ENCODE measurements at regions not wholly inside any gene's neighbourhood (a gene's known extent, or its start where the extent isn't known, plus 50 kb on each side); places are given as distances from the start of the nearest gene placed in this dataset.

- no peak for TF ChIP-seq POLR2AphosphoS5 (IDR thresholded peaks at IDR 0.05; ENCODE audit: low read depth)
- TF ChIP-seq REST (IDR thresholded peaks at IDR 0.05; ENCODE audit: unreplicated experiment), result no peak
- TF ChIP-seq, protein P1, sequence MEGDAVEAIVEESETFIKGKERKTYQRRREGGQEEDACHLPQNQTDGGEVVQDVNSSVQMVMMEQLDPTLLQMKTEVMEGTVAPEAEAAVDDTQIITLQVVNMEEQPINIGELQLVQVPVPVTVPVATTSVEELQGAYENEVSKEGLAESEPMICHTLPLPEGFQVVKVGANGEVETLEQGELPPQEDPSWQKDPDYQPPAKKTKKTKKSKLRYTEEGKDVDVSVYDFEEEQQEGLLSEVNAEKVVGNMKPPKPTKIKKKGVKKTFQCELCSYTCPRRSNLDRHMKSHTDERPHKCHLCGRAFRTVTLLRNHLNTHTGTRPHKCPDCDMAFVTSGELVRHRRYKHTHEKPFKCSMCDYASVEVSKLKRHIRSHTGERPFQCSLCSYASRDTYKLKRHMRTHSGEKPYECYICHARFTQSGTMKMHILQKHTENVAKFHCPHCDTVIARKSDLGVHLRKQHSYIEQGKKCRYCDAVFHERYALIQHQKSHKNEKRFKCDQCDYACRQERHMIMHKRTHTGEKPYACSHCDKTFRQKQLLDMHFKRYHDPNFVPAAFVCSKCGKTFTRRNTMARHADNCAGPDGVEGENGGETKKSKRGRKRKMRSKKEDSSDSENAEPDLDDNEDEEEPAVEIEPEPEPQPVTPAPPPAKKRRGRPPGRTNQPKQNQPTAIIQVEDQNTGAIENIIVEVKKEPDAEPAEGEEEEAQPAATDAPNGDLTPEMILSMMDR (conservative IDR thresholded peaks at IDR 0.05; ENCODE audit: low read depth in 2 of 2), result no peak
- no peak for TF ChIP-seq JUNB (IDR thresholded peaks at IDR 0.05; ENCODE audit: unreplicated experiment)
- no peak for TF ChIP-seq EZH2 (IDR thresholded peaks at IDR 0.05; ENCODE audit: low read depth, unreplicated experiment)
- no peak for TF ChIP-seq EZH2phosphoT487 (IDR thresholded peaks at IDR 0.05; ENCODE audit: unreplicated experiment)
- TF ChIP-seq ZNF331 (CRISPR knock-in tag; IDR thresholded peaks at IDR 0.05; ENCODE audit: low read depth), result no peak
- TF ChIP-seq, protein P2, sequence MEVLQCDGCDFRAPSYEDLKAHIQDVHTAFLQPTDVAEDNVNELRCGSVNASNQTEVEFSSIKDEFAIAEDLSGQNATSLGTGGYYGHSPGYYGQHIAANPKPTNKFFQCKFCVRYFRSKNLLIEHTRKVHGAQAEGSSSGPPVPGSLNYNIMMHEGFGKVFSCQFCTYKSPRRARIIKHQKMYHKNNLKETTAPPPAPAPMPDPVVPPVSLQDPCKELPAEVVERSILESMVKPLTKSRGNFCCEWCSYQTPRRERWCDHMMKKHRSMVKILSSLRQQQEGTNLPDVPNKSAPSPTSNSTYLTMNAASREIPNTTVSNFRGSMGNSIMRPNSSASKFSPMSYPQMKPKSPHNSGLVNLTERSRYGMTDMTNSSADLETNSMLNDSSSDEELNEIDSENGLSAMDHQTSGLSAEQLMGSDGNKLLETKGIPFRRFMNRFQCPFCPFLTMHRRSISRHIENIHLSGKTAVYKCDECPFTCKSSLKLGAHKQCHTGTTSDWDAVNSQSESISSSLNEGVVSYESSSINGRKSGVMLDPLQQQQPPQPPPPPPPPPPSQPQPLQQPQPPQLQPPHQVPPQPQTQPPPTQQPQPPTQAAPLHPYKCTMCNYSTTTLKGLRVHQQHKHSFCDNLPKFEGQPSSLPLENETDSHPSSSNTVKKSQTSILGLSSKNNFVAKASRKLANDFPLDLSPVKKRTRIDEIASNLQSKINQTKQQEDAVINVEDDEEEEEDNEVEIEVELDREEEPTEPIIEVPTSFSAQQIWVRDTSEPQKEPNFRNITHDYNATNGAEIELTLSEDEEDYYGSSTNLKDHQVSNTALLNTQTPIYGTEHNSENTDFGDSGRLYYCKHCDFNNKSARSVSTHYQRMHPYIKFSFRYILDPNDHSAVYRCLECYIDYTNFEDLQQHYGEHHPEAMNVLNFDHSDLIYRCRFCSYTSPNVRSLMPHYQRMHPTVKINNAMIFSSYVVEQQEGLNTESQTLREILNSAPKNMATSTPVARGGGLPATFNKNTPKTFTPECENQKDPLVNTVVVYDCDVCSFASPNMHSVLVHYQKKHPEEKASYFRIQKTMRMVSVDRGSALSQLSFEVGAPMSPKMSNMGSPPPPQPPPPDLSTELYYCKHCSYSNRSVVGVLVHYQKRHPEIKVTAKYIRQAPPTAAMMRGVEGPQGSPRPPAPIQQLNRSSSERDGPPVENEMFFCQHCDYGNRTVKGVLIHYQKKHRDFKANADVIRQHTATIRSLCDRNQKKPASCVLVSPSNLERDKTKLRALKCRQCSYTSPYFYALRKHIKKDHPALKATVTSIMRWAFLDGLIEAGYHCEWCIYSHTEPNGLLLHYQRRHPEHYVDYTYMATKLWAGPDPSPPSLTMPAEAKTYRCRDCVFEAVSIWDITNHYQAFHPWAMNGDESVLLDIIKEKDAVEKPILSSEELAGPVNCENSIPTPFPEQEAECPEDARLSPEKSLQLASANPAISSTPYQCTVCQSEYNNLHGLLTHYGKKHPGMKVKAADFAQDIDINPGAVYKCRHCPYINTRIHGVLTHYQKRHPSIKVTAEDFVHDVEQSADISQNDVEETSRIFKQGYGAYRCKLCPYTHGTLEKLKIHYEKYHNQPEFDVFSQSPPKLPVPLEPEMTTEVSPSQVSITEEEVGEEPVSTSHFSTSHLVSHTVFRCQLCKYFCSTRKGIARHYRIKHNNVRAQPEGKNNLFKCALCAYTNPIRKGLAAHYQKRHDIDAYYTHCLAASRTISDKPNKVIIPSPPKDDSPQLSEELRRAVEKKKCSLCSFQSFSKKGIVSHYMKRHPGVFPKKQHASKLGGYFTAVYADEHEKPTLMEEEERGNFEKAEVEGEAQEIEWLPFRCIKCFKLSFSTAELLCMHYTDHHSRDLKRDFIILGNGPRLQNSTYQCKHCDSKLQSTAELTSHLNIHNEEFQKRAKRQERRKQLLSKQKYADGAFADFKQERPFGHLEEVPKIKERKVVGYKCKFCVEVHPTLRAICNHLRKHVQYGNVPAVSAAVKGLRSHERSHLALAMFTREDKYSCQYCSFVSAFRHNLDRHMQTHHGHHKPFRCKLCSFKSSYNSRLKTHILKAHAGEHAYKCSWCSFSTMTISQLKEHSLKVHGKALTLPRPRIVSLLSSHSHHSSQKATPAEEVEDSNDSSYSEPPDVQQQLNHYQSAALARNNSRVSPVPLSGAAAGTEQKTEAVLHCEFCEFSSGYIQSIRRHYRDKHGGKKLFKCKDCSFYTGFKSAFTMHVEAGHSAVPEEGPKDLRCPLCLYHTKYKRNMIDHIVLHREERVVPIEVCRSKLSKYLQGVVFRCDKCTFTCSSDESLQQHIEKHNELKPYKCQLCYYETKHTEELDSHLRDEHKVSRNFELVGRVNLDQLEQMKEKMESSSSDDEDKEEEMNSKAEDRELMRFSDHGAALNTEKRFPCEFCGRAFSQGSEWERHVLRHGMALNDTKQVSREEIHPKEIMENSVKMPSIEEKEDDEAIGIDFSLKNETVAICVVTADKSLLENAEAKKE (CRISPR knock-in tag; IDR thresholded peaks at IDR 0.05), result no peak
- no peak for TF ChIP-seq CREB1 (CRISPR knock-in tag; IDR thresholded peaks at IDR 0.05; ENCODE audit: low read depth)
These were observed 1560.6 kb downstream of the STIM2 start for GRCh38 chr4:28421221-28421620.
